GM12891 (cell line): ENCODE measurements at regions not wholly inside any gene's neighbourhood (a gene's known extent, or its start where the extent isn't known, plus 50 kb on each side); places are given as distances from the start of the nearest gene placed in this dataset.

Source experiments
- PAX5 ChIP-seq: IDR thresholded peaks from 2 replicates; pipeline ENCODE4 v1.6.1; 2011; ENCODE audit warnings: low read length, moderate library complexity, mild to moderate bottlenecking; ENCODE audit not compliant: insufficient read depth, severe bottlenecking
- POLR2A ChIP-seq: IDR thresholded peaks from 2 replicates; pipeline ENCODE4 v1.6.1; 2011; ENCODE audit warnings: low read depth, low read length, control low read depth
- POLR2AphosphoS5 ChIP-seq: IDR thresholded peaks from 2 replicates; pipeline ENCODE4 v1.6.1; 2011; ENCODE audit warnings: low read depth, low read length, control low read depth
- POU2F2 ChIP-seq: IDR thresholded peaks from 2 replicates; pipeline ENCODE4 v1.6.1; 2011; ENCODE audit warnings: low read depth, mild to moderate bottlenecking, control low read depth, low read length, moderate library complexity
- SPI1 ChIP-seq: IDR thresholded peaks from 2 replicates; pipeline ENCODE4 v1.6.1; 2011; ENCODE audit warnings: low read depth, low read length, control low read depth
- TAF1 ChIP-seq: IDR thresholded peaks from 2 replicates; pipeline ENCODE4 v1.6.1; 2011; ENCODE audit warnings: low read depth, low read length, control low read depth

GRCh38 chr3:190984502-190985244, 122.2 kb upstream of the GMNC start:
- TF ChIP-seq POLR2A (no peak), POLR2AphosphoS5 (no peak), SPI1 (no peak), TAF1 (no peak), POU2F2 (no peak), PAX5 (no peak)
